HG02840 (cell line): ENCODE measurements at regions not wholly inside any gene's neighbourhood (a gene's known extent, or its start where the extent isn't known, plus 50 kb on each side); places are given as distances from the start of the nearest gene placed in this dataset.

Source experiments
- ATAC-seq: cut with Tn5 transposase; IDR thresholded peaks from one replicate; pipeline ENCODE4 v1.9.1; 2021; ENCODE audit warnings: mild to moderate bottlenecking, moderate library complexity, moderate number of reproducible peaks; ENCODE audit not compliant: unreplicated experiment, low FRiP score

DNA sequence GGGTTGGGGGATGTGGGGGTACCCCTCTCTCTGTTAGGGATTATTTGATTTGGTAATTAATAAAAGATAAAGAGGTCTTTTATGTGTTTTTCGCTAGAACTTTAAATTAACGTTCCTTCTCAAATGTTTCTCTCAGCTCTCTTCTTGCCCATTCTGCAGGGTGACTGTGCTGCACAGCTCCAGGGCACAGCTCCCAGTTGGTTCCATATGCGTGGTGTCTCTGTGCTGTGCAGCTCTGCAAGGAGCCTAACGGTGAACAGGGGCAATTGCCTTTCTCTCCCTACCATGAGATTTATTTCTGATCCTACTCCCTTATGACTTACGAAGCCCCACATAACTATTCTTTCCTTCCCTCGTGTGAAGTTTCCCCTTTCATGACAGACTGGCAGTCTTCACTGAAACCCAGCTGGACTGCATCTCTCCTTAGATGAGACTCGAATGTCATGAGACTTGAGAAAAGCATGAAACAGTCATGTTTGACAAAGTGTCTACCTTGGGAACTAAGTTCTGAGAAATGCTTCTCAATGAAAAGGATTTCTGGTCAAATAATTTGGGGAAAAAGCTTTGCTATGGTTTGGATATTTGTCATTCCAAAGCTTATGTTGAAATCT lies 50.2 kb upstream of the SPRY1 start:
- ATAC-seq: no peak
